Neural progenitor cell (in vitro differentiated cells): ENCODE measurements at regions not wholly inside any gene's neighbourhood (a gene's known extent, or its start where the extent isn't known, plus 50 kb on each side); places are given as distances from the start of the nearest gene placed in this dataset.

Experiments
- EZH2 ChIP-seq: fragments of 200-600 bp; sonication (generic); IDR thresholded peaks from 2 replicates; pipeline ENCODE4 v1.6.1; 2017; ENCODE audit warnings: antibody characterized with exemption, mild to moderate bottlenecking, moderate library complexity
- EZH2phosphoT487 ChIP-seq: fragments of 200-600 bp; sonication (generic); IDR thresholded peaks from 2 replicates; pipeline ENCODE4 v1.6.1; 2017; ENCODE audit warnings: antibody characterized with exemption
- TF ChIP-seq, protein P1 (sequence below): fragments of 200-600 bp; sonication (generic); IDR thresholded peaks from 2 replicates; pipeline ENCODE4 v1.5.1; 2017; ENCODE audit warnings: antibody characterized with exemption, mild to moderate bottlenecking

DNA sequence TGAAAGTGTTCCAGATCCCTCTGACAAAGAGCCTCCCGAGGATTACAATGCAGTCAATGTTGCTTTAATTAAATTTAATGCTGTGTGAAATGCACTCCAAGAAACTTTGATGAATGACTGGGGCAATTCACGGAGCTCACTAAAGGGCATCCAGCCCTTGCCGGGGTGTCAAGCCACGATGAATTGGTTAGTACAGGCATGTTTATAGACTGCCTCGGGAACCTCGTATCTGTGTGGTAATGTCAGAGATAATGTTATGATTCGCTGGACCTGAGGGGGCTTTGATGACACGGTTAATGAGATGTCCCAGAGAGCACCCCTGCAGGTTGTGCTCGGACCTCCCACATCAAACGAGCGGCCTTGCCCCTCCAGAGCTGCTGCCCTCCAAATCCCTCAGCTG, 428.8 kb downstream of the NKX6-1 start:
- TF ChIP-seq, protein P1, sequence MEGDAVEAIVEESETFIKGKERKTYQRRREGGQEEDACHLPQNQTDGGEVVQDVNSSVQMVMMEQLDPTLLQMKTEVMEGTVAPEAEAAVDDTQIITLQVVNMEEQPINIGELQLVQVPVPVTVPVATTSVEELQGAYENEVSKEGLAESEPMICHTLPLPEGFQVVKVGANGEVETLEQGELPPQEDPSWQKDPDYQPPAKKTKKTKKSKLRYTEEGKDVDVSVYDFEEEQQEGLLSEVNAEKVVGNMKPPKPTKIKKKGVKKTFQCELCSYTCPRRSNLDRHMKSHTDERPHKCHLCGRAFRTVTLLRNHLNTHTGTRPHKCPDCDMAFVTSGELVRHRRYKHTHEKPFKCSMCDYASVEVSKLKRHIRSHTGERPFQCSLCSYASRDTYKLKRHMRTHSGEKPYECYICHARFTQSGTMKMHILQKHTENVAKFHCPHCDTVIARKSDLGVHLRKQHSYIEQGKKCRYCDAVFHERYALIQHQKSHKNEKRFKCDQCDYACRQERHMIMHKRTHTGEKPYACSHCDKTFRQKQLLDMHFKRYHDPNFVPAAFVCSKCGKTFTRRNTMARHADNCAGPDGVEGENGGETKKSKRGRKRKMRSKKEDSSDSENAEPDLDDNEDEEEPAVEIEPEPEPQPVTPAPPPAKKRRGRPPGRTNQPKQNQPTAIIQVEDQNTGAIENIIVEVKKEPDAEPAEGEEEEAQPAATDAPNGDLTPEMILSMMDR = no peak
- no peak for TF ChIP-seq EZH2
- TF ChIP-seq EZH2phosphoT487 = no peak
